Fibroblast of mammary gland (primary cell): ENCODE measurements at regions not wholly inside any gene's neighbourhood (a gene's known extent, or its start where the extent isn't known, plus 50 kb on each side); places are given as distances from the start of the nearest gene placed in this dataset.

Experiments
- DNase-seq: peaks from one replicate; pipeline ENCODE4 v3.0.0-alpha.2; 2010; ENCODE audit warnings: low read depth
- H3K4me3 ChIP-seq: 2 replicates; pipeline ENCODE4 v1.5.1; 2011; ENCODE audit warnings: low read depth, mild to moderate bottlenecking, low read length, moderate library complexity; ENCODE audit not compliant: control insufficient read depth
- CTCF ChIP-seq: conservative IDR thresholded peaks from 2 replicates; pipeline ENCODE4 v1.5.1; 2011; ENCODE audit warnings: low read depth, low read length, inconsistent platforms; ENCODE audit not compliant: control insufficient read depth, insufficient read depth

GRCh38 chr9:13616491-13617035, 337.1 kb upstream of the MPDZ start:
- no peak for TF ChIP-seq CTCF
- H3K4me3 ChIP-seq: no peak overlapping the region
- no peak for DNase-seq

GRCh38 chr9:13615660-13616490, 336.4 kb upstream of the MPDZ start:
- DNase-seq: no peak
- no peak overlapping the region for H3K4me3 ChIP-seq
- no peak for TF ChIP-seq CTCF

- DNase-seq: no peak
- H3K4me3 ChIP-seq: no peak overlapping the region
- TF ChIP-seq CTCF: no peak
Observed at GRCh38 chr9:13614060-13614459, 334.6 kb upstream of the MPDZ start.

- no peak for DNase-seq
- TF ChIP-seq CTCF: no peak
Observed at GRCh38 chr9:13613296-13613695, 333.8 kb upstream of the MPDZ start.

GRCh38 chr9:13608451-13608850, 329.0 kb upstream of the MPDZ start:
- no peak overlapping the region for H3K4me3 ChIP-seq
- TF ChIP-seq CTCF: no peak
- no peak for DNase-seq

More at GRCh38 chr9:13613296-13613695, 333.8 kb upstream of the MPDZ start:
- no peak overlapping the region for H3K4me3 ChIP-seq

GRCh38 chr9:13607481-13608441, 328.3 kb upstream of the MPDZ start:
- H3K4me3 ChIP-seq: no peak overlapping the region
- no peak for DNase-seq
- TF ChIP-seq CTCF: no peak
